Right lobe of liver (tissue), 4 donors: ENCODE measurements at regions not wholly inside any gene's neighbourhood (a gene's known extent, or its start where the extent isn't known, plus 50 kb on each side); places are given as distances from the start of the nearest gene placed in this dataset.

Experiments used
- POLR2A ChIP-seq: fragments of 450-650 bp; IDR thresholded peaks from one replicate; pipeline ENCODE4 v1.6.1; 2017; ENCODE audit warnings: antibody characterized with exemption, mild to moderate bottlenecking
- TF ChIP-seq, protein P1 (sequence below), 4 donors: fragments of 200-600 bp in 3 of 4; fragments of 450-650 bp in 1 of 4; IDR thresholded peaks; one replicate each; pipeline versions ENCODE4 v1.5.1 to v1.8.0; 2016 to 2022; ENCODE audit warnings: antibody characterized with exemption in 4 of 4, mild to moderate bottlenecking in 2 of 4
- donor health status: DM: no; HTN: no; CAD: no.
- donor health status: DM: no; HTN: no; CAD: no.
- donor health status: DM: no; HTN: yes; CAD: no.

DNA sequence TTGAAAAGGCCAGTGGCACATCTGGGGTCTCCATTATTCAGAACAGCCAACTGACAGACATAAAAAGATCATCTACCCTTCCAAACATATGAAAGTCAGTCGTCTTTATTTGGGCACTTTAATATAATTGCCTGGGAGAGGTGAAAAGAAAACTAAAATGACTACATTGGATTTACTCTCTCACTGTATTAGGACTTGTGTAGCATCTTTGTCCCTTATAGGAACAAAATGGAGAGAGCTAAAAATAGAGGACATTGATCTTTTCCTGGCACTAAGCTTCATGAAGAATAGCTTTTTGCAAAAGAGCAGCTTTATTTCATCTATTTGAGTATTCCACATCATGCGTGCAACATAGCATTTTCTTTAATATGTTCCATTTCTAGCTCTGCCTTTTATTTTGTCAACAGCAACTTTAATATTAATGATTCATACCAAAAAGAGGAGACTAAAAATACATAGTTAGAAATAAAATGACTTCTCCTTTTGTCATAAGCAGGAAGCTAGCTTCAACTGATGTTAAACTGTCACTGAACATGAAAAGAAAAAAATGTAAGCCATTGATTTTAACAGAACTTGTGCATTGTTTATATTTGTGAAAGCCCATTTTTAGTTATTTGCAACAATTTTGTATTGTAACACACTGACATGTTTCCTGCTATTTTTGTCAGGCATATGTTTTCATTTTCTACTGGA is 254.6 kb downstream of the SEC23A start:
- TF ChIP-seq, protein P1, sequence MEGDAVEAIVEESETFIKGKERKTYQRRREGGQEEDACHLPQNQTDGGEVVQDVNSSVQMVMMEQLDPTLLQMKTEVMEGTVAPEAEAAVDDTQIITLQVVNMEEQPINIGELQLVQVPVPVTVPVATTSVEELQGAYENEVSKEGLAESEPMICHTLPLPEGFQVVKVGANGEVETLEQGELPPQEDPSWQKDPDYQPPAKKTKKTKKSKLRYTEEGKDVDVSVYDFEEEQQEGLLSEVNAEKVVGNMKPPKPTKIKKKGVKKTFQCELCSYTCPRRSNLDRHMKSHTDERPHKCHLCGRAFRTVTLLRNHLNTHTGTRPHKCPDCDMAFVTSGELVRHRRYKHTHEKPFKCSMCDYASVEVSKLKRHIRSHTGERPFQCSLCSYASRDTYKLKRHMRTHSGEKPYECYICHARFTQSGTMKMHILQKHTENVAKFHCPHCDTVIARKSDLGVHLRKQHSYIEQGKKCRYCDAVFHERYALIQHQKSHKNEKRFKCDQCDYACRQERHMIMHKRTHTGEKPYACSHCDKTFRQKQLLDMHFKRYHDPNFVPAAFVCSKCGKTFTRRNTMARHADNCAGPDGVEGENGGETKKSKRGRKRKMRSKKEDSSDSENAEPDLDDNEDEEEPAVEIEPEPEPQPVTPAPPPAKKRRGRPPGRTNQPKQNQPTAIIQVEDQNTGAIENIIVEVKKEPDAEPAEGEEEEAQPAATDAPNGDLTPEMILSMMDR (IDR thresholded peaks at IDR 0.05), result no peak
- no peak for TF ChIP-seq POLR2A
